SK-N-MC (cell line): ENCODE measurements at regions not wholly inside any gene's neighbourhood (a gene's known extent, or its start where the extent isn't known, plus 50 kb on each side); places are given as distances from the start of the nearest gene placed in this dataset.

Experiments
- EZH2 ChIP-seq: fragments of 200-600 bp; sonication (generic); IDR thresholded peaks from one replicate; pipeline ENCODE4 v1.6.1; 2017; ENCODE audit warnings: antibody characterized with exemption
- POLR2AphosphoS5 ChIP-seq: IDR thresholded peaks from 2 replicates; pipeline ENCODE4 v1.6.1; 2012; ENCODE audit warnings: mild to moderate bottlenecking, low read depth, low read length, borderline replicate concordance

GRCh38 chr6:6924708-6925107 is 183.1 kb upstream of the RREB1 start:
- TF ChIP-seq POLR2AphosphoS5 (no peak), EZH2 (no peak)
